Dermis blood vessel endothelial cell (primary cell): ENCODE measurements at regions not wholly inside any gene's neighbourhood (a gene's known extent, or its start where the extent isn't known, plus 50 kb on each side); places are given as distances from the start of the nearest gene placed in this dataset.
"Not testable (repeated sequence)": the region's sequence is repeated elsewhere in the genome, so short reads cannot be mapped to it uniquely, and the experiment has no call there.

ENCODE experiments used
- DNase-seq: peaks from one replicate; pipeline ENCODE4 v3.0.0; 2010

DNA sequence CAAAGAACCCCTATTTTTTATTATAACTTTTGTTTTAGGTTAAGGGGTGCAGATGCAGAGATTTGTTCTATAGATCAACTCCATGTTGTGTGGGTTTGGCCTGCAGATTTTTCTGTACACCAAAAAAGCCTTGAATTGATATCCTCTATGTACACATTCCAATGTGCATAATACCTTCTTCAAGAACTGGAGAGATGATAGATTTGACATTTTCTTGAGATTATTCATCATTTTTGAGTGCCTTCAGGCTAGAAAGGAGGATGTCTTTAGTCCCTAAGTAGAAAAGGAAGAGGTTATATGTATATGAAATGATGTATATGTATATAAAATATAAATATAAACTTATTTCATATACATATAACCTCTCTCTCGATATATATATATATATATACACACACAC lies 1190.0 kb upstream of the ALCAM start:
- no peak for DNase-seq

DNA sequence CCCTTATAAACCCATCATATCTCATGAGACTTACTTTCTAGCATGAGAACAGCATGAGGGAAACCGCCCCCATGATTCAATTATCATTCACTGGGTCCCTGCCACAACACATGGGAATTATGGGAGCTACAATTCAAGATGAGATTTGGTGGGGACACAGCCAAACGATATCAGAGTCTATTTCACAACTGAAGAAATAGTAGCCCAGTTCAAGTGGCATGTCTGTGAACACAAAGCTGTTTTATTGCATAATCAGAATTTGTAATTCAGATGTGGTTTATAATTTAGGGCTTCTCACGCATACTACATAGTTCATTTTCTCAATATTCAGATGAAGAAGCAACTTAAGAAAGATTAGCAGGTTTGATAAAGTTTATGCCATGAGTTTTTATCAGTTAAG lies 1188.0 kb upstream of the ALCAM start:
- DNase-seq = no peak

DNA sequence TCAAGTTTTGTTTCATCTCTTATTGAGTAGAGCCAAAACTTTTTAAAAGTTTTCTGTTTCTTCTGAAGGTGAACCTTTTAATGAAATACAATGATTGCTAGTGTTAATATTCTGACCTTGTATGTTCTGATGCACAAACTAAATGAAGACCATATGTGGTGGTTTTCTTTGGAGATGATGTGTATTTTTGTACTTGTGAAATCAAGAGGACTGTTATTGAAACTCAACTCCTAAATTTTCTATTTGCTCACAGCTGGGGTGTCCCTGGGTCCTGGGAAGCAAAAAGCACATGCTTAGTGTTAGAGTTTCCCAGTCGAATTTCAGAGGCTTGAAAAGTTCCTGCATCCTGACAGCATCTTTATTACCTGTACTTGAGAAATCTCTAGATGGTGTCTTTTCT lies 1185.8 kb upstream of the ALCAM start:
- no peak for DNase-seq

DNA sequence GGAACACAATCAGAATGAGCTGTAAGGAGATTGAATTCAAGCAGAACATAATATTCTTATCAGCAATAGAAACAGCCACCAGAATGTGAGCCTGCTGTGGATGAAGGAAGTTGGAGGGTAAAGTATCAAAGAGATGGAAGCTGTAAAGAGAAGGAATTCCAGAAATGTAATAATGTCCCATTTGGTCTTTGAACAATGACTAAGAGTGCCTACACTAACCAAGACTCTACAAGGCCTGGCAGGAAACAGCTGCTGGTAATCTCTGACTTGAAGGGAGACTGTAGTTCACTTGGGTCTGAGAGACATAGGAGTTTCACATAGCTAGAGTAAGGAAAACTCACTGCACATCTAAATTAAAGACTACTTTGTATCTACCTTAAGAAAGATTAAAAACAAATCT lies 1176.0 kb upstream of the ALCAM start:
- DNase-seq = no peak

DNA sequence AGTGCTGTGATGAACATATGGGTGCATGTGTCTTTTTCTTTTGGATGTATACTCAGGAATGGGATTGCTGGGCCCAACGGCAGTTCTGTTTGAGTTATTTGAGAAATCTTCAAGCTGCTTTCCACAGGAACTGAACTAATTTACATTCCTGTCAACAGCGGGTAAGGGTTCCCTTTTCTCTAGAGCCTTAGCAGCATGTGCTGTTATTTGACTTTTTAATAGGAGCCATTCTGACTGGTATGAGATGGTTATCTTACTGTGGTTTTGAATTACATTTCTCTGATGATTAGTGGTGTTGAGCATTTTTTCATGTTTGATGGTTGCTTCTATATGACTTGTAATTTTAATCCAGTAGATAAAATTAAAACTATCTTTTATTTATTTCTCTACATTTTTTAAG lies 1168.6 kb upstream of the ALCAM start:
- no peak for DNase-seq

DNA sequence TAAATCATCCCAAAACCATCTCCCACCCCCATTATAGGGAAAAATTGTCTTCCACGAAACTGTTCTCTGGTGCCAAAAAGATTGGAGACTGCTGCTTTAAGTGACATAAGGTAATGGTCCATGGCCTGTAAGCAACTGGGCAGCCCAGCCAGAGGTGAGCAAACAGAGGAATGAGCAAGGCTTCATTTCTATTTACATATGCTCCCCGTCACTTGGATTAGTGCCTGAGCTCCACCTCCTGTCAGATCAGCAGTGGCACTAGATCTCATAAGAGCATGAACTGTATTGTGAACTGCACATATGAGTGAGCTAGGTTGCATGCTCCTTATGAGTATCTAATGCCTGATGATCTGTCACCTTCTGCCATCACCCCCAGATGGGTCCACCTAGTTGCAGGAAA lies 1159.8 kb upstream of the ALCAM start:
- DNase-seq = no peak

DNA sequence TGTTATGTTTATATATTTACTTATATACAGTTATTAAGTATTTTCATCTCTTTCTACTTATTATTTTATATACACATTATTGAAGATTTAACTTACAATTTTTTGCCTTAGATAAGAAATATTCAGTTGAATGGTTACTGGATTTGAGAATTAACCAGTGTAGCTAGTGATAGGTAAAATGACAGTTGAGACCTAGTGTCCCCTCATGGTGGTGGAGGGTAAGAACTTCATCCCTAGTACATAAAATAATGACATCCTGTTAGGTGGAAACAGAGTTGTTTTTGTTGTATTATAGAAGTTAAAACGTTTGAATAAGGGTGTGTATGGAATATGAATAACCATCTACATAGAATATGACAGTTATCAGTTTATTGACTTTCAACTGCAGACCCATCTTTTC lies 1152.4 kb upstream of the ALCAM start:
- no peak for DNase-seq

DNA sequence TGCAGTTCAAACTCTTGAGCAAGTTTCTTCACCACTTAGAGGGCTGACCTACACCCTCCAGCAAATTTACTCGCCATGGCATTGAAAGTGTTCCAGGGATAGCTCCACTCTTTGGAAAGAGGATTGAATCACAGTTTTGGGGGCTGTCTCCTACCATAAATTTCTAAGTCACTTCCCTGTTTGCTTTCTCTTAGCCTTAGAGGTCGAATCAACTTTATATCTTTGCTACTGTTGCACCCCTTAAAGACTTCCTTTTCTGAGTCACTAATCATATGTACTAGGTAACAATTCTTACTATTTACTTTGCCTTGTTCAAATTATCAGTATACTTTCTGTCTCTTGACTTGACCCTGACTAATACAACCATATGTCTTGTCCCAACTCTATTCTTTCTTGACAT lies 1151.8 kb upstream of the ALCAM start:
- DNase-seq = no peak

DNA sequence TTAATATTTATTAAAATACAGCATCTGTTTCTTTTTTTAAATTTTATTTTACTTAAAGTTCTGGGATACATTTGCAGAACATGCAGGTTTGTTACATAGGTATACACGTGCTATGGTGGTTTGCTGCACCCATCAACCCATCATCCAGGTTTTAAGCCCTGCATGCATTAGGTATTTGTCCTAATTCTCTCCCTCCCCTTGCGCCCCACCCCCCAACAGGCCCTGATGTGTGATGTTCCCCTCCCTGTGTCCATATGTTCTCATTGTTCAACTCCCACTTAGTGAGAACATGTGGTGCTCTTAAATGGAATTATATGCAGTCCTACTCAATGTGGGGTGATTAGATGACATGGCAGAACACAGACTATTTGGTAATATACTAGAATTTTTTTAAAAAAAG lies 1147.7 kb upstream of the ALCAM start:
- not testable (repeated sequence) for DNase-seq

DNA sequence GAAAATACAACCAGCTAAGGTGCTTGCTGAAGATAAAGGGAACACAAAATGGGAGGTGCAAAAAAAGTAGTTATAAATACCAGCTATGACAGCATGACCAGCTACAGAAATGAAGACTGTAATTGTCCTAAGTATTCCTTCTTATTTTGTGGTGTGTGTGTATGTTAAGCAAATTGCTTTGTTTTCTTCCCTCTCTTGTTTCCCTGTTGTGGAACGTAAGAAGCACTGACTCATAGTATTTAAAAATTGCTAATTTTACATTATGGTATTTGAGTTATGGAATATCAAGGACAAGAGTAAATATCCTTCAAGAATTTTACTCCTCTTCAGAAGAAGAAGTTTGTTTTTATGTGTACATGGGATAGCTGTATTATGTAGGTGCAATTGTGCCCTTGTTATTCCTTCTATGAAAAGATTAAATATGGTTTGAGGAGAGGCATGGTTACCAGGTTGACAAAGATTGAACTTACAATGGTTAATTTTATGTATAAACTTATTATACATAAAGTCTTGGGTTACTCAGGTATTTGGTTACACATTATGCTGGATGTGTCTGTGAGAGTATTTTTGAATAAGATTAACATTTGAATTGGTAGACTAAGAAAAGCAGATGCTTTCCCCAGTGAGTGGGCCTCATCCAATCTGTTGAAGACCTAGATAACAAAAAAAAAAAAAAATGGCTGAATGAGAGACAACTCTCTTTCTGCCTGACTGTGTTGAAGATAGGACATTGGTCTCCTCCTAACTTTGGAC lies 1132.1 kb upstream of the ALCAM start:
- DNase-seq = no peak

DNA sequence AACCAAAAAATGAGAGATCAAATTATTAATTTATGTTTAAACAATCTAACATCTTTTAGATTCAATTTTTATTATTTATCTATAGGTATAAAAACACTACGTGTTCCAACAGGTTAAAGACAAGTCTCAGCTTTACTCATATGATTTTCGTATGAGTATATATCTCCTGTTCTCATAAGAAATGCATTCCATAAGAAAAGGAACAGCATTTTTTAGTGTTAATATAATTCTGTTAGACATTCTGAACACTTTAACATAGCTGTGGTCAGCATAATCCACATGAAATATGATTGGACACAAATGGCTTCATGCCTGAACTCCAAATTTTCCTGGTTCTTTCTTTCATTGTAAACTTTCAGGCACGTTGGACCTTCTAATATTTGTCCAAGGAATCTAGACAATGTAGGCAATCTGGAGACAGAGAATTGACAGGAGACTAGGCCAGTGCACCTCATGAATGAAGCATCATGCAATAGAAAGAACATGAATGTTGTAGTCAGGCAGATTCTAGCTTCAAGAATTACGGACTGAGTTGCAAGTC lies 1122.0 kb upstream of the ALCAM start:
- no peak for DNase-seq

DNA sequence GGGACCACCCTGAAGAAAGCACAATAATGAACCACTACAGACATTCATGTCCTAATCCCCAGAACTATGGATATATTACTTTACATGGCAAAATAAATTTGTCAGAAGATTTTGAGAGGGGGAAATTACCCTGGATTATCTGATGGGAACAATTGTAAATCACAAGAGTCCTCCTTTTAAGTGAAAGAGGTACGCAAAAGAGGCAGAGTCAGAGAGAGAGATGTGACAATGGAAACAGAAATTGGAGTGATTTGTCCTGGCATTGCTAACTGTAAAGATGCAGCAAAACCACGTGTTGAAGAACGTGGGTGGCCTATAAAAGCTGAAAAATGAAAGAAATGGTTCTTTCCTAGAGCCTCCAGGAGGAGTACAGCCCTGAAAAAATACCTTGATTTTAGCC lies 1121.4 kb upstream of the ALCAM start:
- no peak for DNase-seq

DNA sequence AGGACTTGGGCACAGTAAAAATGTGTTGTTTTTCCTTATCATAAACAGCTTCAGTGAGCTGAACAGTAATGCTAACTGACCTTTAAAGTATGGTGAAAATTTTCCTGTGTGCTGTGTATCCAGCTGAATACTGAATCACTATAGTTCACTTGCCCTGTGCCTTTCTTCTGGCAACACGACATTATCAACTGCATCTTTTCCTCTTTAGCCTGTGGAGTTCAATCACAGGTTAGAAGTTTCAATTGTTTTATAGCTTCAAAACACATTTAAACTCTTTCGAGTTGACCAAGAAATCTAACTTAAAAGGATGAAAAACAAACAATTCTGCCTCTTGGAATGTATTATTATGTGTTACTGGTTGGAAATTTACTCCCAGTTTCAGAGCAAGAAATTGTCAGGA lies 1120.7 kb upstream of the ALCAM start:
- no peak for DNase-seq

DNA sequence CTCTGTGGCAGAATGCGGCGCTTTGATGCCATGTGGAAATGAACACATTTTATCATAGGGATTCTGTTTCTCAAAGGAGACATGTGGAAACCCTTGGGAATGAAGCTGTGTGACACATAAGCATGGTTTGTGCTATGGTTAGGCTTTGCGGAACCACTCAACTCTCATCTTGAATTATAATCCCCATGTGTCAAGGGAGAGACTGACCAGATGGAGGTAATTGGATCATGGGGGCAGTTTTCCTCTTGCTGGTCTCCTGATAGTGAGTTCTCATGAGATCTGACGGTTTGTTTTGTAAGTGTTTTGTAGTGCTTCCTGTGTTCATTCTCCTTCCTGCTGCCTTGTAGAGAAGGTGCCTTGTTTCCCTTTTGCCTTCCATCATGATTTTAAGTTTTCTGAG lies 1109.2 kb upstream of the ALCAM start:
- DNase-seq = no peak

DNA sequence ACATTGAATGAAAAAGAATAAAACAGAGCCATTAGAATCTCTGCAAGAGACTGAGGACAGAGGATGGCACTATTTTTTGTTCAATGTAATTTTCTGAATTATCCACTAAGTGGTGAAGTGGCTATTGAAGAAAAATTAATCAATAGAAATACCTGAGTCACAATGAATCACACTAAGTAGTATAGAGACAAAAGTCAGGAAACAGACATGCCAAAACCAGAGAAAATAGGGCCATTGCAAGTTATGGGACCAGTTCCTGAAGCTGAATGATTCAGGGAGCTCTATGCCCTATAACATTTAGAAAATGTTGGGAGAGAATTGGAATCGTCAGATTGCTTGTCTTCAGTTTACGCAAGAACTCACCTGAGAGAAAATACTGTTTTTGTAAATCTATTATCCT lies 1103.2 kb upstream of the ALCAM start:
- no peak for DNase-seq

DNA sequence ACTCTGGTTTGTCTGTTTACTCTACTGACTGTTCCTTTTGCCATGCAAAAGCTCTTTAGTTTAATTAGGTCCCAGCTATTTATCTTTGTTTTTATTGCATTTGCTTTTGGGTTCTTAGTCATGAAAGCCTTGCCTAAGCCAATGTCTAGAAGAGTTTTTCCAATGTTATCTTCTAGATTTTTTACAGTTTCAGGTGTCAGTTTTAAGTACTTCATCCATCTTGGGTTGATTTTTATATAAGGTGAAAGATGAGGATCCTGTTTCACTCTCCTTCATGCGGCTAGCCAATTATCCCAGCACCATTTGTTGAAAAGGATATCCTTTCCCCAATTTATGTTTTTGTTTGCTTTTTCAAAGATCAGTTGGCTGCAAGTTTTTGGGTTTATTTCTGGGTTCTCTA lies 1100.5 kb upstream of the ALCAM start:
- not testable (repeated sequence) for DNase-seq

DNA sequence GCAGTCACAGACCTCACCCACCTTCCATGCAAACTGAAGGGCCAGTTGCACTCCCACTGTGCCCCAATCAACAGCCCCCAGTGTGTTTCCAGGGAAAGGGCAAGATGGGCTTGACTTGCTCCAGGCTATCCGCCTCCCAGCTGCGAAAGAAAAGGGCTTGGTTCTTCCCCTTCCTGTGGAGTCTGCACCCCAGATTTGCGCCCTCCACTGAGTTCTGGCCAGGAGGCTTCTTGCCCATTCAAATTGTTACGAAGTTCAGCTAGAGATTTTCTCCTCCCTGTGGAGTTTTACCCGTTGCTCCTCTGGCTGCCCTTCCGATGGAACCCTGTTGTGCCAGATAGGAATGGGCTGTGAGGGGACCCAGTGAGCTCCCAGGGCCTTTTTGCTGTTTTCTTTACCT lies 1096.9 kb upstream of the ALCAM start:
- no peak for DNase-seq

DNA sequence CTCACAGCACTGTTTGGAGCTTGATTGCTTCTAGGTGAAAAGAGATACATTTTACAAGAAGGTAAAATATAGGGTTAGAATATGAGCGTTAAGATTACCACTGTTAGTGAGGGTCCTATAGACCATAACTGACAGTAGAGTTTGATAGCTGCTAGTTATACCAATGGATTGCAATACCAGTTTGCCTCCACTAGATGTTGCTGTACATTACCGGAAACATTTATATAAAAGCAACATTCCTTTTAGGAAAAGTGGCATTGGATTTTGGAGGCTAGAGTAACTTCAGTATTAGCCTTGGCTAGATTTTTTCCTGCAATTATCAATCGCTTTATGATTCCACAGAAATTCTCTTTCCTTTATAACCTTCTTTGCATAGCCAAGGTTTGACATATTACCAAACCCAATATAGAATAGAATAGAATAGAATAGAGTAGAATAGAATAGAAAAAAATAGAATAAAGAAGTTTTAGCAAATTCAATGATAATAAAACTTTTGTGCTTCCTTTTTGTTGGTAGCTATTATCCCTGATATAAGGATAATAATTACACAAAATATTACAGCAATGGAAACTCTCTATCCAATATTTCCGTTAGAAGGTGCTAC lies 1093.6 kb upstream of the ALCAM start:
- peak; percentile 60 for DNase-seq

DNA sequence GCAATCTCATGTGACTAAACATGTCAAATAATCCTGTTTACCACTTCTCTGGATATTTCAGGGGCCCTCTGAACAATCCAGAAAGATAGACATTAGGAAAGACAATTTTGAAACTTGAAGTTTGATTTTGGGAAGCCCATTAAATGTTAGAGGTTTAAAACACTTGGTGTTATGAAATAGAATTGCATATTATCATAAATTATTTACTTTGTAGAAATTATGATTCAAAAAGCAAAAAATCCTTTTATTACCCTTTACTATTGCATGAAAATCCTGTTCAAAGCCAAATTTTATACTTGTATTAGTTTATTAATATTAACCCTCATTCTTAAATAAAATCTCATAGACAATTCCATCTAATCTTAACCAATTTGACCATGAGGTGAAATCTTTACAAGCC lies 1091.5 kb upstream of the ALCAM start:
- DNase-seq = no peak

DNA sequence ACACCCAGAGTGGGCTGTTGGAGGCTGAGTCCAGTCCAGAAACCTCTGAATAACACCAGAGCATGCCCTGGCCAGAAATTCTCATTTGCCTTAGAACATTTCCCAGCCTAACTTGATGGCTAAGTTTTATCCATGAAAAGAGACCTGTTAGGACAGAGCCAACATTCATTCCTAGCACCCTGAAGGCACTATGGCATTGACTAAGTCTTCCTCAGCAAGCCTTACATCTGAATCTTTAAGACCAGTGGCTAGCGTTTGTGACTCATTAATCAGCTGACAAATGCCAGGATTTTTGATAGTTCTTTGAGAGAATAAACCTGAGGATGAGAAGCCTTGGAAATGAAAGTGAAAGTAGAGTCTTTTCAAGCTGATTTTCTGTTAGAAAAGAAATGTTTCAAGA lies 1087.1 kb upstream of the ALCAM start:
- DNase-seq = peak; percentile 33

DNA sequence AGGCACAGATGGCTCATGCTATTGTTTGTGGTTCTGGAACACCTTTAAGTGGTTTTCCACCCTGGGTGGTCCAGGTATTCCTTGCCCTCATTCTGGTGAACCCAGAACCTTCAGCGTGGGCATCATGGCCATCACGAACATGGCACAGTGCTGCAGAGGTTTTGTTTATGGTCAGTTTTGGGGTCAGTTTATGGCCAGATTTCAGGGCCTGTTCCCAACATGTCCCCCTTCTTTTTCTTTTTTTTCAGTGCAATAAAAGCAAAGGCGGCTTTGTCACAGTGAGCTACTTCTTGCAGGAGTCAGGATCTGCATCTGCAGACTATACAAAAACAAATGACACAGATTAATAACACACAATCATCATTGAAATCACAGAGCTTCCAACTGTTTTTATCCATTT lies 1085.0 kb upstream of the ALCAM start:
- DNase-seq = no peak

DNA sequence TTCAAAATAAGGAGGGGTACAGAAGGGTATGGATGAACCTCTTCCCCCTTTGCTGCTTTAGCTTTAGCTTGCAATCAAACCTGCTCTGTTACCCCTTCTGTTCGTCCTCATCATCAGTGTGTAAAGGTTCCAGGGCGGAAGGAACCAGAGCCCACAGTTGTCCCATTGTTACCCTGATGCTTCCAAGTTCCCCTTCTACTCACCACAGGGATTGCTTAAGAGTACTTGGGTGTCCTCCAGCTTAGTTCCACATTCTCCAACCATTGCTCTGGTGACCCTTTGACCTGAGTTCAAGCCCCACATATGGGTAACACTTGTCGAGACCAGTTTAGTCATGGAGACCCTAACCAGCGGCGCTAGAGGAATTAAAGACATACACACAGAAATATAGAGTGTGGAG lies 1080.1 kb upstream of the ALCAM start:
- no peak for DNase-seq

DNA sequence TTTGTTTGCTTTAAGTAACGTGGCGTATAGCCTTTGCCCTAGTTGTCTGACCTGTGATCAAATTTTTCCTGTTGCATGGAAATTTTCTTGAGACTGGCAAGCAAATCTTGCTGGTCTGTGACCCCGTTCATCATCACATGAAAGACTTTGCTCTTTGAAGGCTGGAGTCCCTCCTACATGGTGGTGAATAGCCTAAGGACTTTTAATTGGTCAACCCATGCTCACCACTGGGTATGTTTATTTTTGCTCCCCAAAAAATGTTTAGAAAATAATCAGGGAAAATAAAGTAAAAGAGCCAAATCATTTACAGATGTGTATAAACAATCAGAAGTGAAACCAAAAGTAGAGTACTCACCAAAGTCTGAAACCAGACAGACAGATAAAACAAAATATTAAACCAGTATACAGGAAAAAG lies 1075.3 kb upstream of the ALCAM start:
- no peak for DNase-seq

DNA sequence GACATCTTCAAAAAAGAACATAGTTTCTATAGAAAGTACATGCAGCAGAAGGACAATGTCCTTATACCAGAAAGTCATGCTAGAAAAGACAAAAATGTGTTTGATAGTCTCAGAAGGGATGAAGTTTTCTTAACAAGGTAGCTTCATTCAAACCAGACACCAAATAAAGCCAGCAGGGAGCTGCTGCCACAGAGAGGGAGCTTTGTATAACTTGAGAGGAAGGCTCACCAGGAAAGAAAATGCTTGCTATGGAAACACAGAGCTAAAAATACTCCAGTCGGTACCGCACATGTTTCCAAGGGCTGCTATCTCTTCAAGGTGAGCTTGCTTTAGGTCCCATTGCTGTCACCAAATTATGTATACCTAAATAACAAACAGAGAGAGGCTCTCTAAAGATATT lies 1074.8 kb upstream of the ALCAM start:
- DNase-seq = no peak

DNA sequence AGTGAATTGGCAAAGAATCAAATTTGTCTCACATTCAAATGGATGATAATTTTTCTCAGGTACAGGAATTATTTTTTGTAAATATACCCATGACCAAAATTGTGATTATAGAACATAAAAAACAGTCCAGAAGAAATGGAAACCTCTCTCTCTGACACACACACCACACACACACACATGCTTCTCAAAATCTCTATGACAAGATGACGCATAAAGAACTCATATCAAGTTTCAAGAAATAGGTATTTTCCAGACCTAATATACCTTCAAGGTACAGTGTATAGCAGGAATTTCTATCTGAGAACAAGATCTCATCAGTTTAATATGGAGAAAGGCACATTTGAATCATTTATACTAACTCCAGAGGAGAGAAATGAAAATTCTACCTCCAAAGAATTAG lies 1069.1 kb upstream of the ALCAM start:
- no peak for DNase-seq
